NCI-H2171 (cell line): ENCODE measurements at regions not wholly inside any gene's neighbourhood (a gene's known extent, or its start where the extent isn't known, plus 50 kb on each side); places are given as distances from the start of the nearest gene placed in this dataset.

Source experiments
- DNase-seq: peaks from one replicate; lab custom pipeline; 2025; lab: John Stamatoyannopoulos, UW

- no peak for DNase-seq
Measured at GRCh38 chr4:182193311-182193710, 49.9 kb upstream of the TENM3 start.
